ENCODE measurements at regions not wholly inside any gene's neighbourhood (a gene's known extent, or its start where the extent isn't known, plus 50 kb on each side); places are given as distances from the start of the nearest gene placed in this dataset.

- TF ChIP-seq CTCF (IDR thresholded peaks at IDR 0.05) = no peak
- TF ChIP-seq POLR2A (IDR thresholded peaks at IDR 0.05) = no peak
These were observed 1957.3 kb downstream of the NCAM2 start for GRCh38 chr21:22955559-22955958.

Data from Peyer's patch (tissue), 4 donors.